ENCODE measurements at regions not wholly inside any gene's neighbourhood (a gene's known extent, or its start where the extent isn't known, plus 50 kb on each side); places are given as distances from the start of the nearest gene placed in this dataset.

- TF ChIP-seq POLR2A (IDR thresholded peaks at IDR 0.05): no peak
- TF ChIP-seq, protein P1, sequence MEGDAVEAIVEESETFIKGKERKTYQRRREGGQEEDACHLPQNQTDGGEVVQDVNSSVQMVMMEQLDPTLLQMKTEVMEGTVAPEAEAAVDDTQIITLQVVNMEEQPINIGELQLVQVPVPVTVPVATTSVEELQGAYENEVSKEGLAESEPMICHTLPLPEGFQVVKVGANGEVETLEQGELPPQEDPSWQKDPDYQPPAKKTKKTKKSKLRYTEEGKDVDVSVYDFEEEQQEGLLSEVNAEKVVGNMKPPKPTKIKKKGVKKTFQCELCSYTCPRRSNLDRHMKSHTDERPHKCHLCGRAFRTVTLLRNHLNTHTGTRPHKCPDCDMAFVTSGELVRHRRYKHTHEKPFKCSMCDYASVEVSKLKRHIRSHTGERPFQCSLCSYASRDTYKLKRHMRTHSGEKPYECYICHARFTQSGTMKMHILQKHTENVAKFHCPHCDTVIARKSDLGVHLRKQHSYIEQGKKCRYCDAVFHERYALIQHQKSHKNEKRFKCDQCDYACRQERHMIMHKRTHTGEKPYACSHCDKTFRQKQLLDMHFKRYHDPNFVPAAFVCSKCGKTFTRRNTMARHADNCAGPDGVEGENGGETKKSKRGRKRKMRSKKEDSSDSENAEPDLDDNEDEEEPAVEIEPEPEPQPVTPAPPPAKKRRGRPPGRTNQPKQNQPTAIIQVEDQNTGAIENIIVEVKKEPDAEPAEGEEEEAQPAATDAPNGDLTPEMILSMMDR (IDR thresholded peaks at IDR 0.05): no peak
Observed at GRCh38 chr12:85679296-85679695, 156.9 kb downstream of the RASSF9 start.

Measured in lower leg skin (tissue), 3 donors.